ENCODE measurements at regions not wholly inside any gene's neighbourhood (a gene's known extent, or its start where the extent isn't known, plus 50 kb on each side); places are given as distances from the start of the nearest gene placed in this dataset.

- TF ChIP-seq MAX (IDR thresholded peaks at IDR 0.05; ENCODE audit: insufficient read depth, insufficient read length) (no peak), FOS (IDR thresholded peaks at IDR 0.05; ENCODE audit: borderline replicate concordance, insufficient read depth, low read length) (no peak), POLR2A (IDR thresholded peaks at IDR 0.05; ENCODE audit: low read depth, low read length) (no peak), CTCF (IDR thresholded peaks at IDR 0.05; ENCODE audit: extremely low read depth in 1 of 2, insufficient read depth in 1 of 2, low read depth in 1 of 2, low read length in 2 of 2) (no peak), JUN (IDR thresholded peaks at IDR 0.05; ENCODE audit: borderline replicate concordance, insufficient read depth, insufficient read length, low read depth) (no peak), POLR2AphosphoS5 (IDR thresholded peaks at IDR 0.05; ENCODE audit: insufficient read depth, low read depth, low read length) (no peak), MYC (IDR thresholded peaks at IDR 0.05; ENCODE audit: low read depth, low read length) (no peak)
- CTCF ChIA-PET, result no interaction called here
- intact Hi-C loops (cut with micrococcal nuclease) (no loop called here), dilution Hi-C loops (cut with MboI; ENCODE audit: extremely low pct_ligation_motif_present, low sequenced_read_pairs) (no loop called here)
- no peaks in the 10 kb centered on the region for H3K79me2 ChIP-seq (ENCODE audit: control insufficient read depth, insufficient read depth, low read length)
- no peaks in the 10 kb centered on the region for H3K9me1 ChIP-seq (replicated peaks; ENCODE audit: control insufficient read depth, extremely low read depth, insufficient read depth, low read length)
- H3K36me3 ChIP-seq (ENCODE audit: control insufficient read depth in 2 of 2, extremely low read depth in 1 of 2, insufficient read depth in 2 of 2, low read length in 2 of 2), result no peaks in the 10 kb centered on the region
- H3K9ac ChIP-seq (replicated peaks; ENCODE audit: extremely low read depth, insufficient read depth, low read length), result no peak overlapping the region
- H2AFZ ChIP-seq (ENCODE audit: low read depth, low read length), result no peak overlapping the region
- H3K4me3 ChIP-seq (replicated peaks in 1 of 3; ENCODE audit: insufficient read depth in 1 of 3, low read depth in 1 of 3, low read length in 3 of 3), result no peak overlapping the region
- no peaks in the 10 kb centered on the region for H3K27me3 ChIP-seq (ENCODE audit: control insufficient read depth in 2 of 2, insufficient read depth in 2 of 2, low read length in 2 of 2)
- no peaks in the 10 kb centered on the region for H3K9me3 ChIP-seq (replicated peaks; ENCODE audit: control insufficient read depth, insufficient read depth, low read length)
- POLR2A ChIA-PET, result no interaction called here
- H3K4me1 ChIP-seq (ENCODE audit: control insufficient read depth, extremely low read depth, insufficient read depth, low read length), result no peaks in the 10 kb centered on the region
- FAIRE-seq (no peak), DNase-seq (ENCODE audit: low read depth, low spot score) (no peak)
- no peak overlapping the region for H3K27ac ChIP-seq (ENCODE audit: insufficient read depth, low read depth, low read length)
- no peaks in the 10 kb centered on the region for H4K20me1 ChIP-seq (replicated peaks; ENCODE audit: control insufficient read depth, extremely low read depth, insufficient read depth, low read length)
- H3K4me2 ChIP-seq (ENCODE audit: insufficient read depth, low read length), result no peak overlapping the region
- no TSS peak for BruUV-seq (replicated peaks)
These were observed 280.7 kb downstream of the LPIN1 start for GRCh38 chr2:12027136-12027535.

- no peak for DNase-seq (ENCODE audit: low read depth, low spot score)
- Histone ChIP-seq H3K4me3 (replicated peaks in 1 of 3; ENCODE audit: insufficient read depth in 1 of 3, low read depth in 1 of 3, low read length in 3 of 3) (no peak overlapping the region), H3K9me3 (replicated peaks; ENCODE audit: control insufficient read depth, insufficient read depth, low read length) (no peaks in the 10 kb centered on the region), H3K4me2 (ENCODE audit: insufficient read depth, low read length) (no peak overlapping the region), H3K9ac (replicated peaks; ENCODE audit: extremely low read depth, insufficient read depth, low read length) (no peak overlapping the region), H3K36me3 (ENCODE audit: control insufficient read depth in 2 of 2, extremely low read depth in 1 of 2, insufficient read depth in 2 of 2, low read length in 2 of 2) (no peaks in the 10 kb centered on the region), H3K4me1 (ENCODE audit: control insufficient read depth, extremely low read depth, insufficient read depth, low read length) (no peaks in the 10 kb centered on the region), H3K79me2 (ENCODE audit: control insufficient read depth, insufficient read depth, low read length) (no peaks in the 10 kb centered on the region), H3K9me1 (replicated peaks; ENCODE audit: control insufficient read depth, extremely low read depth, insufficient read depth, low read length) (no peaks in the 10 kb centered on the region), H4K20me1 (replicated peaks; ENCODE audit: control insufficient read depth, extremely low read depth, insufficient read depth, low read length) (no peaks in the 10 kb centered on the region), H3K27ac (ENCODE audit: insufficient read depth, low read depth, low read length) (no peak overlapping the region), H3K27me3 (ENCODE audit: control insufficient read depth in 2 of 2, insufficient read depth in 2 of 2, low read length in 2 of 2) (no peaks in the 10 kb centered on the region), H2AFZ (ENCODE audit: low read depth, low read length) (no peak overlapping the region)
- no peak for TF ChIP-seq JUN (IDR thresholded peaks at IDR 0.05; ENCODE audit: borderline replicate concordance, insufficient read depth, insufficient read length, low read depth)
- TF ChIP-seq POLR2A (IDR thresholded peaks at IDR 0.05; ENCODE audit: low read depth, low read length), result no peak
- TF ChIP-seq MYC (IDR thresholded peaks at IDR 0.05; ENCODE audit: low read depth, low read length), result no peak
- no peak for TF ChIP-seq MAX (IDR thresholded peaks at IDR 0.05; ENCODE audit: insufficient read depth, insufficient read length)
- no peak for TF ChIP-seq GATA2 (IDR thresholded peaks at IDR 0.05; ENCODE audit: insufficient read depth, insufficient read length, low read depth, low read length)
- no peak for TF ChIP-seq CTCF (IDR thresholded peaks at IDR 0.05; ENCODE audit: extremely low read depth in 1 of 2, insufficient read depth in 1 of 2, low read depth in 1 of 2, low read length in 2 of 2)
- no peak for TF ChIP-seq EZH2 (IDR thresholded peaks at IDR 0.05; ENCODE audit: borderline replicate concordance, low read depth, low read length, severe bottlenecking)
- POLR2A ChIA-PET, result no interaction called here
- FAIRE-seq, result no peak
- intact Hi-C loops (cut with micrococcal nuclease), result no loop called here
- CTCF ChIA-PET, result no interaction called here
- dilution Hi-C loops (cut with MboI; ENCODE audit: extremely low pct_ligation_motif_present, low sequenced_read_pairs), result no loop called here
- BruUV-seq (replicated peaks), result no TSS peak
These were observed 285.4 kb downstream of the LPIN1 start for GRCh38 chr2:12031866-12032265.

Data from endothelial cell of umbilical vein (primary cell).